Gastroesophageal sphincter (tissue), 3 donors: ENCODE measurements at regions not wholly inside any gene's neighbourhood (a gene's known extent, or its start where the extent isn't known, plus 50 kb on each side); places are given as distances from the start of the nearest gene placed in this dataset.

Source experiments
- CTCF ChIP-seq, 4 experiments: fragments of 200-600 bp in 2 of 4; fragments of 450-650 bp in 2 of 4; sonication (generic) in 1 of 4; IDR thresholded peaks; one replicate each; pipeline ENCODE4 v1.5.1; 2017 to 2019; ENCODE audit warnings: antibody characterized with exemption in 4 of 4, mild to moderate bottlenecking in 2 of 4, moderate library complexity in 2 of 4
- POLR2A ChIP-seq, 2 donors: fragments of 450-650 bp; IDR thresholded peaks; one replicate each; pipeline ENCODE4 v1.6.1; 2017; ENCODE audit warnings: antibody characterized with exemption in 2 of 2, mild to moderate bottlenecking in 2 of 2, moderate library complexity in 1 of 2

GRCh38 chr12:111218499-111218898 lies 150.4 kb downstream of the PHETA1 start:
- no peak for TF ChIP-seq CTCF (IDR thresholded peaks at IDR 0.05)
- TF ChIP-seq POLR2A (IDR thresholded peaks at IDR 0.05): no peak
